ENCODE measurements at regions not wholly inside any gene's neighbourhood (a gene's known extent, or its start where the extent isn't known, plus 50 kb on each side); places are given as distances from the start of the nearest gene placed in this dataset.

DNA sequence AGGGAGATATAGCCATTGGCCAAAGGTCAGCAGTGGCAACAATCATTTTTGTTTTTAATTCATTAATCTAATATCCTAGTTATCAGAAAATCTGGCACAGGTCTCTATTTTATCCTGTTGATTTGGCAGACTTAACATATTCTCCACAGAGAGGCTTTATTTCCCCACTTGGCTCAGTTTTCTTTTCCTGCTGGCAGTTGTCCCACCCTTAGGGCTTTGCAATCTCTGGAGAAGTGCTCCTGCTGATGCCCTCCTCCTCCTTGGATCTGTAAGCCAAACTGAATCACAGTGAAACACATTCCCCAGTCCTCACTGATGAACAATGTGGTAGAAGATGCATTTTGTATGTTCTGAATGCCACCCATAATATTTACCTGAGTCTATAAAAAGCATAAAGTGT is 889.7 kb downstream of the PDHA2 start:
- in situ Hi-C loops (cut with MboI; ENCODE audit: low sequenced_read_pairs): no loop called here
- no TSS peak for BruUV-seq (replicated peaks)

More for the DNA sequence above, 889.7 kb downstream of the PDHA2 start:
- no peak overlapping the region for H3K4me3 ChIP-seq (ENCODE audit: insufficient read depth, low read depth, low read length)
- no peak overlapping the region for H3K4ac ChIP-seq (ENCODE audit: low read depth, low read length)
- H3K9ac ChIP-seq (ENCODE audit: low read depth, low read length): no peak overlapping the region
- no peaks in the 10 kb centered on the region for H3K9me1 ChIP-seq (ENCODE audit: insufficient read depth, low read length)
- H3K27ac ChIP-seq (ENCODE audit: insufficient read depth, low read length): no peak overlapping the region
- no peaks in the 10 kb centered on the region for H3K4me1 ChIP-seq (ENCODE audit: control insufficient read depth, insufficient read depth, low read length)
- no peak overlapping the region for H2BK15ac ChIP-seq (ENCODE audit: low read depth, low read length)
- no peak overlapping the region for H3K14ac ChIP-seq (replicated peaks; ENCODE audit: low read depth, low read length)
- no peaks in the 10 kb centered on the region for H3K36me3 ChIP-seq (ENCODE audit: control insufficient read depth, insufficient read depth, low read length)
- H2BK20ac ChIP-seq (ENCODE audit: low read depth, low read length): no peak overlapping the region
- H4K91ac ChIP-seq (ENCODE audit: insufficient read depth, low read depth, low read length): no peak overlapping the region
- no peak overlapping the region for H3K18ac ChIP-seq (ENCODE audit: low read depth, low read length)
- no peak overlapping the region for H3K4me2 ChIP-seq (ENCODE audit: low read depth, low read length)
- no peak overlapping the region for H3K23ac ChIP-seq (ENCODE audit: low read depth, low read length)
- H4K20me1 ChIP-seq (ENCODE audit: insufficient read depth, low read length): no peaks in the 10 kb centered on the region
- no peak overlapping the region for H3K56ac ChIP-seq (ENCODE audit: extremely low read depth, insufficient read depth, low read length)
- H3K27me3 ChIP-seq (ENCODE audit: control insufficient read depth, insufficient read depth, low read length): no peaks in the 10 kb centered on the region
- ATAC-seq (ENCODE audit: low read depth) (no peak), DNase-seq (no peak)
- no peak overlapping the region for H2AK5ac ChIP-seq (ENCODE audit: low read depth, low read length)
- dilution Hi-C loops (cut with HindIII; ENCODE audit: low sequenced_read_pairs, unreplicated experiment) (no loop called here), intact Hi-C loops (cut with micrococcal nuclease) (no loop called here)
- H2BK120ac ChIP-seq (ENCODE audit: low read depth, low read length): no peak overlapping the region
- no peak overlapping the region for H2AK9ac ChIP-seq (replicated peaks; ENCODE audit: low read depth, low read length, poor library complexity)
- H3K9me3 ChIP-seq (ENCODE audit: control insufficient read depth, insufficient read depth, low read length): no peaks in the 10 kb centered on the region; the same call in 1 of the 2 replicates
- ChIA-PET CTCF (no interaction called here), POLR2A (ENCODE audit: unreplicated experiment) (no interaction called here)
- no peak overlapping the region for H2BK5ac ChIP-seq (ENCODE audit: low read depth, low read length, poor library complexity, severe bottlenecking)
- no peak overlapping the region for H2AFZ ChIP-seq (replicated peaks; ENCODE audit: low read length, poor library complexity)
- TF ChIP-seq, protein P1, sequence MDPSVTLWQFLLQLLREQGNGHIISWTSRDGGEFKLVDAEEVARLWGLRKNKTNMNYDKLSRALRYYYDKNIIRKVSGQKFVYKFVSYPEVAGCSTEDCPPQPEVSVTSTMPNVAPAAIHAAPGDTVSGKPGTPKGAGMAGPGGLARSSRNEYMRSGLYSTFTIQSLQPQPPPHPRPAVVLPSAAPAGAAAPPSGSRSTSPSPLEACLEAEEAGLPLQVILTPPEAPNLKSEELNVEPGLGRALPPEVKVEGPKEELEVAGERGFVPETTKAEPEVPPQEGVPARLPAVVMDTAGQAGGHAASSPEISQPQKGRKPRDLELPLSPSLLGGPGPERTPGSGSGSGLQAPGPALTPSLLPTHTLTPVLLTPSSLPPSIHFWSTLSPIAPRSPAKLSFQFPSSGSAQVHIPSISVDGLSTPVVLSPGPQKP (IDR thresholded peaks at IDR 0.05; ENCODE audit: borderline replicate concordance, low read depth, low read length): no peak
- no peak for TF ChIP-seq MAZ (IDR thresholded peaks at IDR 0.05; ENCODE audit: borderline replicate concordance, low read depth, low read length)
- no peak for TF ChIP-seq NFE2L2 (IDR thresholded peaks at IDR 0.05; ENCODE audit: low read depth, low read length)
- no peak for TF ChIP-seq RCOR1 (IDR thresholded peaks at IDR 0.05; ENCODE audit: insufficient replicate concordance, low read length)
- TF ChIP-seq SMC3 (IDR thresholded peaks at IDR 0.05; ENCODE audit: low read depth, low read length): no peak
- TF ChIP-seq, protein P2, sequence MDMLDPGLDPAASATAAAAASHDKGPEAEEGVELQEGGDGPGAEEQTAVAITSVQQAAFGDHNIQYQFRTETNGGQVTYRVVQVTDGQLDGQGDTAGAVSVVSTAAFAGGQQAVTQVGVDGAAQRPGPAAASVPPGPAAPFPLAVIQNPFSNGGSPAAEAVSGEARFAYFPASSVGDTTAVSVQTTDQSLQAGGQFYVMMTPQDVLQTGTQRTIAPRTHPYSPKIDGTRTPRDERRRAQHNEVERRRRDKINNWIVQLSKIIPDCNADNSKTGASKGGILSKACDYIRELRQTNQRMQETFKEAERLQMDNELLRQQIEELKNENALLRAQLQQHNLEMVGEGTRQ (IDR thresholded peaks at IDR 0.05; ENCODE audit: low read depth, low read length): no peak
- TF ChIP-seq, protein P3, sequence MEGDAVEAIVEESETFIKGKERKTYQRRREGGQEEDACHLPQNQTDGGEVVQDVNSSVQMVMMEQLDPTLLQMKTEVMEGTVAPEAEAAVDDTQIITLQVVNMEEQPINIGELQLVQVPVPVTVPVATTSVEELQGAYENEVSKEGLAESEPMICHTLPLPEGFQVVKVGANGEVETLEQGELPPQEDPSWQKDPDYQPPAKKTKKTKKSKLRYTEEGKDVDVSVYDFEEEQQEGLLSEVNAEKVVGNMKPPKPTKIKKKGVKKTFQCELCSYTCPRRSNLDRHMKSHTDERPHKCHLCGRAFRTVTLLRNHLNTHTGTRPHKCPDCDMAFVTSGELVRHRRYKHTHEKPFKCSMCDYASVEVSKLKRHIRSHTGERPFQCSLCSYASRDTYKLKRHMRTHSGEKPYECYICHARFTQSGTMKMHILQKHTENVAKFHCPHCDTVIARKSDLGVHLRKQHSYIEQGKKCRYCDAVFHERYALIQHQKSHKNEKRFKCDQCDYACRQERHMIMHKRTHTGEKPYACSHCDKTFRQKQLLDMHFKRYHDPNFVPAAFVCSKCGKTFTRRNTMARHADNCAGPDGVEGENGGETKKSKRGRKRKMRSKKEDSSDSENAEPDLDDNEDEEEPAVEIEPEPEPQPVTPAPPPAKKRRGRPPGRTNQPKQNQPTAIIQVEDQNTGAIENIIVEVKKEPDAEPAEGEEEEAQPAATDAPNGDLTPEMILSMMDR (conservative IDR thresholded peaks at IDR 0.05; ENCODE audit: low read depth, low read length): no peak
- no peak for TF ChIP-seq MAFK (IDR thresholded peaks at IDR 0.05; ENCODE audit: low read depth, low read length)
- TF ChIP-seq CEBPB (IDR thresholded peaks at IDR 0.05; ENCODE audit: low read depth, low read length): no peak
- TF ChIP-seq FOS (IDR thresholded peaks at IDR 0.05; ENCODE audit: low read depth, low read length): no peak
- TF ChIP-seq BHLHE40 (IDR thresholded peaks at IDR 0.05; ENCODE audit: low read depth, low read length): no peak
- TF ChIP-seq RFX5 (IDR thresholded peaks at IDR 0.05; ENCODE audit: low read depth, low read length): no peak
- no peak overlapping the region for H4K5ac ChIP-seq (ENCODE audit: low read depth, low read length)
- no peak overlapping the region for H4K8ac ChIP-seq (ENCODE audit: low read depth in 2 of 2, low read length in 2 of 2)
- no peaks in the 10 kb centered on the region for H3K79me1 ChIP-seq (ENCODE audit: low read depth in 1 of 2, low read length in 2 of 2)
